ENCODE measurements at regions not wholly inside any gene's neighbourhood (a gene's known extent, or its start where the extent isn't known, plus 50 kb on each side); places are given as distances from the start of the nearest gene placed in this dataset.

- in situ Hi-C loops (cut with HindIII; ENCODE audit: low pct_unique_long_range_greater_than_20kb, low sequenced_read_pairs) (no loop called here), intact Hi-C loops (cut with micrococcal nuclease; ENCODE audit: unreplicated experiment) (no loop called here)
- Histone ChIP-seq H3K27ac (ENCODE audit: low read length) (no peak overlapping the region), H3K9me3 (ENCODE audit: control insufficient read depth, insufficient read depth, low read depth, low read length) (no peaks in the 10 kb centered on the region), H3K27me3 (ENCODE audit: control insufficient read depth, insufficient read depth, low read length) (no peaks in the 10 kb centered on the region), H3K4me3 (ENCODE audit: low read depth in 2 of 2, low read length in 2 of 2) (no peak overlapping the region), H3K36me3 (ENCODE audit: control insufficient read depth, insufficient read depth, low read length) (no peaks in the 10 kb centered on the region), H3K4me1 (ENCODE audit: control insufficient read depth, insufficient read depth, low read length) (no peaks in the 10 kb centered on the region)
- POLR2A ChIA-PET, result no interaction called here
- ATAC-seq (no peak), DNase-seq (ENCODE audit: low read depth, low spot score) (no peak)
- BruUV-seq (replicated peaks), result no TSS peak
- TF ChIP-seq CTCF (IDR thresholded peaks at IDR 0.05) (no peak), SIN3A (IDR thresholded peaks at IDR 0.05; ENCODE audit: borderline replicate concordance, insufficient read depth, low read depth, low read length) (no peak), REST (IDR thresholded peaks at IDR 0.05; ENCODE audit: insufficient read depth in 1 of 2, low read depth in 2 of 2, low read length in 1 of 2) (no peak), TCF7L2 (IDR thresholded peaks at IDR 0.05; ENCODE audit: low read depth, low read length) (no peak), POLR2AphosphoS5 (IDR thresholded peaks at IDR 0.05; ENCODE audit: low read depth, low read length) (no peak)
- CTCF ChIA-PET, result interaction anchor here (0.7 kb wide), 1 partner anchor 679 kb away, joined by 3 read pairs; no protein-coding TSS in a partner anchor
Measured at GRCh38 chr11:121967131-121967704, 148.8 kb downstream of the BLID start.

GRCh38 chr11:121965330-121965729 is 150.7 kb downstream of the BLID start:
- no peak for DNase-seq (ENCODE audit: low read depth, low spot score)
- BruUV-seq (replicated peaks), result no TSS peak
- Histone ChIP-seq H3K9me3 (ENCODE audit: control insufficient read depth, insufficient read depth, low read depth, low read length) (no peaks in the 10 kb centered on the region), H3K27ac (ENCODE audit: low read length) (no peak overlapping the region), H3K36me3 (ENCODE audit: control insufficient read depth, insufficient read depth, low read length) (no peaks in the 10 kb centered on the region), H3K4me3 (ENCODE audit: low read depth in 2 of 2, low read length in 2 of 2) (no peak overlapping the region), H3K4me1 (ENCODE audit: control insufficient read depth, insufficient read depth, low read length) (no peaks in the 10 kb centered on the region), H3K27me3 (ENCODE audit: control insufficient read depth, insufficient read depth, low read length) (no peaks in the 10 kb centered on the region)
- in situ Hi-C loops (cut with HindIII; ENCODE audit: low pct_unique_long_range_greater_than_20kb, low sequenced_read_pairs), result no loop called here
- CTCF ChIA-PET, result no interaction called here
- intact Hi-C loops (cut with micrococcal nuclease; ENCODE audit: unreplicated experiment), result no loop called here
- POLR2A ChIA-PET, result no interaction called here
- TF ChIP-seq TCF7L2 (IDR thresholded peaks at IDR 0.05; ENCODE audit: low read depth, low read length), result no peak
- no peak for TF ChIP-seq POLR2AphosphoS5 (IDR thresholded peaks at IDR 0.05; ENCODE audit: low read depth, low read length)
- no peak for TF ChIP-seq CTCF (IDR thresholded peaks at IDR 0.05)
- no peak for TF ChIP-seq REST (IDR thresholded peaks at IDR 0.05; ENCODE audit: insufficient read depth in 1 of 2, low read depth in 2 of 2, low read length in 1 of 2)
- no peak for TF ChIP-seq SIN3A (IDR thresholded peaks at IDR 0.05; ENCODE audit: borderline replicate concordance, insufficient read depth, low read depth, low read length)
- ATAC-seq, result no peak

Data from Panc1 (cell line).